ENCODE measurements at regions not wholly inside any gene's neighbourhood (a gene's known extent, or its start where the extent isn't known, plus 50 kb on each side); places are given as distances from the start of the nearest gene placed in this dataset.

GRCh38 chr18:49709347-49709690, 104.0 kb downstream of the ACAA2 start:
- TF ChIP-seq CTCF (IDR thresholded peaks at IDR 0.05), result no peak
- no peak for TF ChIP-seq POLR2A (IDR thresholded peaks at IDR 0.05)
